ENCODE measurements at regions not wholly inside any gene's neighbourhood (a gene's known extent, or its start where the extent isn't known, plus 50 kb on each side); places are given as distances from the start of the nearest gene placed in this dataset.

DNA sequence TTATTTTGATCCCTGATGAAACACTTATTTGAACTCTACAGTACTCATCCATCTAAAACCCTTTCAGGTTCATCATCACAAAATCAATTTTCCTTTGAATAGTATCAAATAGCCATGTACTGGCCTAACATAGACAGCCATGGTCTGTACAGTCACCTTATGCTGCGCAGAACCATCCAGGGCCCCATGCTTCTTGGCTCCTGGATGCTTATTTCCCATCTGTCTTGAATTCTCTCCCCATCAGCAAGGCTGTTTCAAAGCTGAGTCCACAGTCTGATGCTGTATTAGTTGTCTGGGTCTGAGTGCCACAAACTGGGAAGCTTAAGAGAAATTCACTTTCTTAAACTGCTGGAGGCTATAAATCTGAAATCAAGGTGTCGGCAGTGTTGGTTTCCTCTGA, 290.2 kb downstream of the OSR1 start:
- DNase-seq (ENCODE audit: low read depth): no peak
- TF ChIP-seq, protein P1, sequence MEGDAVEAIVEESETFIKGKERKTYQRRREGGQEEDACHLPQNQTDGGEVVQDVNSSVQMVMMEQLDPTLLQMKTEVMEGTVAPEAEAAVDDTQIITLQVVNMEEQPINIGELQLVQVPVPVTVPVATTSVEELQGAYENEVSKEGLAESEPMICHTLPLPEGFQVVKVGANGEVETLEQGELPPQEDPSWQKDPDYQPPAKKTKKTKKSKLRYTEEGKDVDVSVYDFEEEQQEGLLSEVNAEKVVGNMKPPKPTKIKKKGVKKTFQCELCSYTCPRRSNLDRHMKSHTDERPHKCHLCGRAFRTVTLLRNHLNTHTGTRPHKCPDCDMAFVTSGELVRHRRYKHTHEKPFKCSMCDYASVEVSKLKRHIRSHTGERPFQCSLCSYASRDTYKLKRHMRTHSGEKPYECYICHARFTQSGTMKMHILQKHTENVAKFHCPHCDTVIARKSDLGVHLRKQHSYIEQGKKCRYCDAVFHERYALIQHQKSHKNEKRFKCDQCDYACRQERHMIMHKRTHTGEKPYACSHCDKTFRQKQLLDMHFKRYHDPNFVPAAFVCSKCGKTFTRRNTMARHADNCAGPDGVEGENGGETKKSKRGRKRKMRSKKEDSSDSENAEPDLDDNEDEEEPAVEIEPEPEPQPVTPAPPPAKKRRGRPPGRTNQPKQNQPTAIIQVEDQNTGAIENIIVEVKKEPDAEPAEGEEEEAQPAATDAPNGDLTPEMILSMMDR (conservative IDR thresholded peaks at IDR 0.05; ENCODE audit: low read length): no peak
- no peak overlapping the region for H3K4me3 ChIP-seq (ENCODE audit: low read length)

DNA sequence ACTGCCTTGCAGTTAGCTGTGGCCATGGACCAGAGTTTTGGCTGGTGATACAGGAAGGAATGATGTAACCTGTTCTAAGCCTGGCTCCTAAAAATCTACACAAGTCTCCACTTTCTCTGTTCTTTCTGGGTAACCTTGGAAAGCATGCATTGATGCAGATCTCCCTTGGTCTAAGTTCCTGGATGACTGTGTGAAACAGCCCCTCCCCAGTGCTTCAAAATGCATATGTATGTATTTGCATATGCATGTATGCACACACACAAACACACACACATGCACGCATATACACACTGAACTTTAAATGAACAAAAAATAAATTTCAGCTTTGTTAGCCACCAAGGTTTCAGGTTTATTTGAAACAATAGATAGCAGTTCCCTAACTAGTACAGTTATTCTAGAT, 296.1 kb downstream of the OSR1 start:
- no peak for DNase-seq (ENCODE audit: low read depth)
- no peak overlapping the region for H3K4me3 ChIP-seq (ENCODE audit: low read length)
- TF ChIP-seq, protein P1 (conservative IDR thresholded peaks at IDR 0.05; ENCODE audit: low read length): no peak

DNA sequence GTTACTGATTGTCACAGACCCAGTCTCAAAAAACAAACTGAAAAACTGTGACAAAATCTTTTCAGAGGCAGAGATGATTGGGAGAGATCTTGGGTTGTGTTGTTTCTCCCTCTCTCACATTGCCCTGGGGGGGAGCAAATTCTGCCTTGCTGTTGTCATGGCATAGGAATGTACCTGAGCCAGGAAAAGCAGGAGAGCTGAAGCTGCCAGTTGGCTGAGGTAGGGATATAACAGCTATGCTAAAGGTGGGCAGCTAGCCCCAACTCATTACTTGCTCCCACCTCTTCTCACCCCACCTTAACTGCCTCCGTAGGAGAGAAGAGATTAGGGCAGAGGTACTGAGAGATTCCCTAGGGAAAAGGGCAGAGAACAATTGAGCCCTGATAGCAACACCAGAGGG, 299.3 kb downstream of the OSR1 start:
- DNase-seq (ENCODE audit: low read depth): no peak
- TF ChIP-seq, protein P1 (conservative IDR thresholded peaks at IDR 0.05; ENCODE audit: low read length): no peak
- no peak overlapping the region for H3K4me3 ChIP-seq (ENCODE audit: low read length)

DNA sequence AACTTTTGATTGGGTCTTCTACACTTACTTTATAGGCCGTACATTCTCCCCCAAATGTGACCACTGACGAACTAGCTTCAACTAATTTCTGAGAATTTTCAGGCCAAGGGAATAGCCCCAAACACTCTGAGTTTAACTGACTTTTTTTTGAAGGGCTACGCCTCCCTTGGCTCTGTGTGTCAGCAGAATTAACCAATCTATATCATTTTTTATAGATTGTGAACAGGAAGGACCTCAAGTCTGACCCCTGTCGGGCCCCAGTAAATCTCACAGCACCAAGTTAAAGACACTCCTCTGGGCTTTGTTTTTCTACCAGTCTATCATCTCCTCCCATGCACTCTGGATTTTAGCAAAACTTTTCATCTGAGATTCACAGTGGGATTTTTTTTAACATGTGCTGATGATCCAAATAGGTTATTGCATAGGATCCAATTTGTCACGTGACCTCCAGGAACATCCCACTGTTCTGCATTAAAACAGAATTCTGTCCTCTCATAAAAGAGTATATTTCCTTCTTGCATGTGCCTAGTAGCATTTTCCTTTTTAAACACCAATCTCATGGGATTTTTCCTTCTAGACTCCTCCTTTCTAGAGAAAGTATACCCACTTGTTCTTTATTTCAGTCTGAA, 307.1 kb downstream of the OSR1 start:
- TF ChIP-seq, protein P1 (conservative IDR thresholded peaks at IDR 0.05; ENCODE audit: low read length): no peak
- no peak for DNase-seq (ENCODE audit: low read depth)
- H3K4me3 ChIP-seq (ENCODE audit: low read length): no peak overlapping the region

DNA sequence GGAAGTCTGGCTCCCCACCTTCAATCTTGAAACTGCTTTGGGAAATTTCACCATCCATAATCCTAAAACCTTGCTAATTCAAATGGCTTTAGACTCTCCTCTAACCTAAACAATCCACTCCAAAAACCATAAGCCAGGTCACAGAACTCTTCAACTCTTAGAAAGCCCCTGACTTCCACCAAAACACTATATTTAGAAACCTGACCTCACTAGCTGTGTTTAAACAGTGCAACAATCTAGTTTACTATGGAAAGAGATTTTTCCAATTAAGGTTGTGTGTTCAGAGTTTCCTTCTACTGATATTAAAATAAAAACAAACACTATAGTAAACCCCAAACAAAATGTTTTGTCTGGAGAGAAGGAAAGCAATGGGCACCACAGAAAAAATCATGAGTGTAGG, 308.1 kb downstream of the OSR1 start:
- DNase-seq (ENCODE audit: low read depth): no peak
- H3K4me3 ChIP-seq (ENCODE audit: low read length): no peak overlapping the region
- TF ChIP-seq, protein P1 (conservative IDR thresholded peaks at IDR 0.05; ENCODE audit: low read length): no peak

DNA sequence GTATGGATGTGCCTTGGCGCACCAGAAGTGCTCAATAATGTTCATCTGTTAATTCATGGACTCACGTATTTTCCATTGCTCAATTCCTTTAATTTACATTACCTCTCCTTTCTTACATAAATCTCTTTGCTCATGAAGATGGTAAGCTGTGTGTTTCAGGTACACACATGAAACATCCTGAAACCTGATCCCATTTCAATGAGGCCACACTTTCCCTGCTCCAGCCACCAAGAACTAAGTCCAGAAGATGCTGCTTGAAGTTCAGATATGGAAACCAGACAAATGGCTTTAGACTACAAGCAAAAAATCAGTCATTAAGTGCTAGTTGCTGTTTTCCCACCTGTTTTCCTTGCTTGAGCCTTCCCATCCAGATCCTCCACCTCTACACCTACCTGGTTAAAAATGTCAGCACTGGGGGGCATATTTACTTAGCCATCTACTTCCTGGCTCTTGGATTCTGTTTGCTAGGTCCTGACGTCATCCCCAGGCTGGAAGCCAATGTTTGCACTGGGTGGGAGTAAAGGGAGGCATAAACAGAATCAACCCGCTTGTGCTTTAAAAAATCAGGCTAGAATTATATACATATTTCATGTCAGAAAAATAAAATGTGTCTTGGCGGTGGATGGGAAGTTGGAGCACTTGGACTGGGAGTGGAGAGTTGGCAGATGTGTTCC, 309.7 kb downstream of the OSR1 start:
- no peak for DNase-seq (ENCODE audit: low read depth)
- H3K4me3 ChIP-seq (ENCODE audit: low read length): no peak overlapping the region
- TF ChIP-seq, protein P1 (conservative IDR thresholded peaks at IDR 0.05; ENCODE audit: low read length): no peak
